Ishikawa (cell line): ENCODE measurements at regions not wholly inside any gene's neighbourhood (a gene's known extent, or its start where the extent isn't known, plus 50 kb on each side); places are given as distances from the start of the nearest gene placed in this dataset.

ENCODE experiments used
- CEBPB ChIP-seq: IDR thresholded peaks from 2 replicates; pipeline ENCODE4 v1.6.1; 2012
- CREB1 ChIP-seq: IDR thresholded peaks from 2 replicates; pipeline ENCODE4 v1.6.1; 2012; ENCODE audit warnings: low read depth
- EGR1 ChIP-seq: IDR thresholded peaks from 2 replicates; pipeline ENCODE4 v1.6.1; 2012
- EP300 ChIP-seq: IDR thresholded peaks from 2 replicates; pipeline ENCODE4 v1.6.1; 2012; ENCODE audit warnings: borderline replicate concordance
- FOXM1 ChIP-seq: IDR thresholded peaks from 2 replicates; pipeline ENCODE4 v1.6.1; 2012; ENCODE audit warnings: low read depth, borderline replicate concordance
- MAX ChIP-seq: IDR thresholded peaks from 2 replicates; pipeline ENCODE4 v1.6.1; 2012
- NFIC ChIP-seq: IDR thresholded peaks from 2 replicates; pipeline ENCODE4 v1.6.1; 2012
- RAD21 ChIP-seq: IDR thresholded peaks from 2 replicates; pipeline ENCODE4 v1.6.1; 2012; ENCODE audit warnings: low read depth
- REST ChIP-seq: IDR thresholded peaks from 2 replicates; pipeline ENCODE4 v1.6.1; 2012; ENCODE audit warnings: low read depth, mild to moderate bottlenecking
- TAF1 ChIP-seq: IDR thresholded peaks from 2 replicates; pipeline ENCODE4 v1.6.1; 2012; ENCODE audit warnings: low read depth, mild to moderate bottlenecking
- TEAD4 ChIP-seq: IDR thresholded peaks from 2 replicates; pipeline ENCODE4 v1.6.1; 2012
- USF1 ChIP-seq: IDR thresholded peaks from 2 replicates; pipeline ENCODE4 v1.6.1; 2012
- YY1 ChIP-seq: IDR thresholded peaks from 2 replicates; pipeline ENCODE4 v1.6.1; 2012; ENCODE audit warnings: low read depth

GRCh38 chr11:109165035-109165434, 257.0 kb upstream of the C11orf87 start:
- TF ChIP-seq CEBPB (no peak), TAF1 (no peak), EP300 (no peak), FOXM1 (no peak), YY1 (no peak), RAD21 (no peak), REST (no peak), MAX (no peak), TEAD4 (no peak), NFIC (no peak), USF1 (no peak), EGR1 (no peak), CREB1 (no peak)
